GM12878 (cell line): ENCODE measurements at regions not wholly inside any gene's neighbourhood (a gene's known extent, or its start where the extent isn't known, plus 50 kb on each side); places are given as distances from the start of the nearest gene placed in this dataset.

Experiments
- LARP7 ChIP-seq: fragments of 450-650 bp; IDR thresholded peaks from 2 replicates; pipeline ENCODE4 v1.6.1; 2017; ENCODE audit warnings: mild to moderate bottlenecking
- MEF2B ChIP-seq: fragments of 450-650 bp; IDR thresholded peaks from 2 replicates; pipeline ENCODE4 v1.6.1; 2018; ENCODE audit warnings: mild to moderate bottlenecking, moderate library complexity; ENCODE audit not compliant: partially characterized antibody, poor library complexity, severe bottlenecking
- POLR2A ChIP-seq: IDR thresholded peaks from 2 replicates; pipeline ENCODE4 v1.6.1; 2011; ENCODE audit warnings: low read depth, mild to moderate bottlenecking, low read length
- POLR2AphosphoS5 ChIP-seq: IDR thresholded peaks from 2 replicates; pipeline ENCODE4 v1.6.1; 2011; ENCODE audit warnings: mild to moderate bottlenecking, low read length, inconsistent platforms
- RBBP5 ChIP-seq: fragments of 200-600 bp; sonication (generic); conservative IDR thresholded peaks from 2 replicates; pipeline ENCODE4 v1.6.1; 2016
- SREBF1 ChIP-seq: IDR thresholded peaks from 2 replicates; pipeline ENCODE4 v1.6.1; 2012; ENCODE audit warnings: mild to moderate bottlenecking, low read length
- TAF1 ChIP-seq: IDR thresholded peaks from 2 replicates; pipeline ENCODE4 v1.6.1; 2011; ENCODE audit warnings: mild to moderate bottlenecking, low read depth, low read length, borderline replicate concordance
- ZNF24 ChIP-seq: fragments of 450-650 bp; IDR thresholded peaks from 2 replicates; pipeline ENCODE4 v1.6.1; 2017; ENCODE audit warnings: antibody characterized with exemption, mild to moderate bottlenecking
- TF ChIP-seq, protein P1 (sequence below), 3 experiments: IDR thresholded peaks in 2 of 3; conservative IDR thresholded peaks in 1 of 3; 2 replicates each; pipeline ENCODE4 v1.5.1; 2011; ENCODE audit warnings: low read depth in 3 of 3, low read length in 3 of 3, mild to moderate bottlenecking in 3 of 3, control low read depth in 2 of 3, moderate library complexity in 2 of 3, inconsistent platforms in 1 of 3, mixed read lengths in 1 of 3; ENCODE audit not compliant: control insufficient read depth in 2 of 3, insufficient read depth in 1 of 3; ENCODE audit errors: extremely low read depth in 1 of 3
- TF ChIP-seq, protein P2 (sequence below): IDR thresholded peaks from 2 replicates; pipeline ENCODE4 v1.6.1; 2011; ENCODE audit warnings: mild to moderate bottlenecking, low read depth, low read length, moderate library complexity; ENCODE audit not compliant: insufficient replicate concordance
- TF ChIP-seq, protein P3 (sequence below): IDR thresholded peaks from 2 replicates; pipeline ENCODE4 v1.6.1; 2011; ENCODE audit warnings: borderline replicate concordance, low read depth, mild to moderate bottlenecking, moderate library complexity, low read length; ENCODE audit not compliant: insufficient read depth, poor library complexity, severe bottlenecking

DNA sequence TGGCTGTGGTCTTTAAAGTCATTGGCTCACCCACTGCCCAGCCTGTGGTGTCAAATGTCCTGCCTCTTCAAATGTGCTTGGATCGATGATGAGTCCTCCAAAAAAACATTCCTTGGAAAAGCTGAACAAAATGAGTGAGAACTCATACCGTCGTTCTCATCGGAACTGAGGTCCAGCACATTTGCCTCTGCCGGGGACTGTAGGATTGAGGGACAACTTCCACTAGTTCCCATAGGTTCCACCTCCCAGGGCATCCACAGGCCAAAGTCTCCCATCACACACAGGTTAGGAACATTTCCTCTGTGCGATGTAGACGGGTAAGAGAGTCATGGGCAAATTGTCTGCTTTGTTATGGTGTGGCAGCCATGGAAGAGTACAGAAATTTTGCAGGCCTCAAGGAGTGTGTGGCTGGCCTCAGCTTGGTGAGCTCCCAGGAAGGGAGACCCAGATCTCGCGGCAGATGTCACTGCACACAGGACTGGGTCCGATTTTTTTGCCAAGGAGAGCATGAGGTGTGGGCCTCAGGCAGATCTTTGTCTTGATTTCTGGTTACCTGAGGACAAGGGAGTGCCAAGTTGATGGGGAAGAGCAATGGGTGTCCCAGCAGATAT is 115.7 kb downstream of the SNRPN start:
- no peak for TF ChIP-seq LARP7
- no peak for TF ChIP-seq MEF2B
- TF ChIP-seq POLR2A: no peak
- TF ChIP-seq, protein P1, sequence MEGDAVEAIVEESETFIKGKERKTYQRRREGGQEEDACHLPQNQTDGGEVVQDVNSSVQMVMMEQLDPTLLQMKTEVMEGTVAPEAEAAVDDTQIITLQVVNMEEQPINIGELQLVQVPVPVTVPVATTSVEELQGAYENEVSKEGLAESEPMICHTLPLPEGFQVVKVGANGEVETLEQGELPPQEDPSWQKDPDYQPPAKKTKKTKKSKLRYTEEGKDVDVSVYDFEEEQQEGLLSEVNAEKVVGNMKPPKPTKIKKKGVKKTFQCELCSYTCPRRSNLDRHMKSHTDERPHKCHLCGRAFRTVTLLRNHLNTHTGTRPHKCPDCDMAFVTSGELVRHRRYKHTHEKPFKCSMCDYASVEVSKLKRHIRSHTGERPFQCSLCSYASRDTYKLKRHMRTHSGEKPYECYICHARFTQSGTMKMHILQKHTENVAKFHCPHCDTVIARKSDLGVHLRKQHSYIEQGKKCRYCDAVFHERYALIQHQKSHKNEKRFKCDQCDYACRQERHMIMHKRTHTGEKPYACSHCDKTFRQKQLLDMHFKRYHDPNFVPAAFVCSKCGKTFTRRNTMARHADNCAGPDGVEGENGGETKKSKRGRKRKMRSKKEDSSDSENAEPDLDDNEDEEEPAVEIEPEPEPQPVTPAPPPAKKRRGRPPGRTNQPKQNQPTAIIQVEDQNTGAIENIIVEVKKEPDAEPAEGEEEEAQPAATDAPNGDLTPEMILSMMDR (IDR thresholded peaks at IDR 0.05 in 2 of 3, conservative IDR thresholded peaks at IDR 0.05 in 1 of 3; ENCODE audit: control insufficient read depth in 2 of 3, extremely low read depth in 1 of 3, insufficient read depth in 1 of 3, low read depth in 3 of 3, low read length in 3 of 3): no peak
- TF ChIP-seq TAF1: no peak
- TF ChIP-seq RBBP5: no peak
- TF ChIP-seq, protein P2, sequence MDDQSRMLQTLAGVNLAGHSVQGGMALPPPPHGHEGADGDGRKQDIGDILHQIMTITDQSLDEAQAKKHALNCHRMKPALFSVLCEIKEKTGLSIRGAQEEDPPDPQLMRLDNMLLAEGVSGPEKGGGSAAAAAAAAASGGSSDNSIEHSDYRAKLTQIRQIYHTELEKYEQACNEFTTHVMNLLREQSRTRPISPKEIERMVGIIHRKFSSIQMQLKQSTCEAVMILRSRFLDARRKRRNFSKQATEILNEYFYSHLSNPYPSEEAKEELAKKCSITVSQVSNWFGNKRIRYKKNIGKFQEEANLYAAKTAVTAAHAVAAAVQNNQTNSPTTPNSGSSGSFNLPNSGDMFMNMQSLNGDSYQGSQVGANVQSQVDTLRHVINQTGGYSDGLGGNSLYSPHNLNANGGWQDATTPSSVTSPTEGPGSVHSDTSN: no peak
- no peak for TF ChIP-seq POLR2AphosphoS5
- TF ChIP-seq, protein P3, sequence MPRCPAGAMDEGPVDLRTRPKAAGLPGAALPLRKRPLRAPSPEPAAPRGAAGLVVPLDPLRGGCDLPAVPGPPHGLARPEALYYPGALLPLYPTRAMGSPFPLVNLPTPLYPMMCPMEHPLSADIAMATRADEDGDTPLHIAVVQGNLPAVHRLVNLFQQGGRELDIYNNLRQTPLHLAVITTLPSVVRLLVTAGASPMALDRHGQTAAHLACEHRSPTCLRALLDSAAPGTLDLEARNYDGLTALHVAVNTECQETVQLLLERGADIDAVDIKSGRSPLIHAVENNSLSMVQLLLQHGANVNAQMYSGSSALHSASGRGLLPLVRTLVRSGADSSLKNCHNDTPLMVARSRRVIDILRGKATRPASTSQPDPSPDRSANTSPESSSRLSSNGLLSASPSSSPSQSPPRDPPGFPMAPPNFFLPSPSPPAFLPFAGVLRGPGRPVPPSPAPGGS: no peak
- no peak for TF ChIP-seq SREBF1
- no peak for TF ChIP-seq ZNF24
